Sigmoid colon (tissue), 6 donors: ENCODE measurements at regions not wholly inside any gene's neighbourhood (a gene's known extent, or its start where the extent isn't known, plus 50 kb on each side); places are given as distances from the start of the nearest gene placed in this dataset.
"Not testable (repeated sequence)": the region's sequence is repeated elsewhere in the genome, so short reads cannot be mapped to it uniquely, and the experiment has no call there.

ENCODE experiments used
- DNase-seq: peaks from one replicate; pipeline ENCODE4 v3.0.0-alpha.2; 2019
- H3K27ac ChIP-seq, 4 donors: fragments of 200-600 bp; sonication (generic); one replicate each; pipeline ENCODE4 v1.5.1; 2016 to 2019; ENCODE audit warnings: mild to moderate bottlenecking in 1 of 4
- H3K27me3 ChIP-seq, 3 donors: fragments of 200-600 bp; sonication (generic); one replicate each; pipeline ENCODE4 v1.5.1; 2019; ENCODE audit warnings: mild to moderate bottlenecking in 1 of 3
- H3K36me3 ChIP-seq, 4 donors: fragments of 200-600 bp; sonication (generic); one replicate each; pipeline ENCODE4 v1.5.1; 2016 to 2019
- H3K4me1 ChIP-seq, 4 donors: fragments of 200-600 bp; sonication (generic); one replicate each; pipeline ENCODE4 v1.5.1; 2017 to 2019
- H3K4me3 ChIP-seq, 4 donors: fragments of 200-600 bp; sonication (generic); one replicate each; pipeline ENCODE4 v1.5.1; 2017 to 2019; ENCODE audit warnings: mild to moderate bottlenecking in 2 of 4, moderate library complexity in 1 of 4
- H3K9me3 ChIP-seq, 4 donors: fragments of 200-600 bp in 3 of 4; sonication (generic) in 3 of 4; one replicate each; pipeline versions ENCODE4 v1.5.1 to v1.6.1; 2013 to 2019
- EP300 ChIP-seq, 4 donors: sonication (generic); formaldehyde crosslinking; IDR thresholded peaks; one replicate each; pipeline ENCODE4 v1.6.1; 2017; ENCODE audit warnings: antibody characterized with exemption in 4 of 4
- POLR2A ChIP-seq, 2 donors: fragments of 450-650 bp; IDR thresholded peaks; one replicate each; pipeline ENCODE4 v1.6.1; 2016; ENCODE audit warnings: antibody characterized with exemption in 2 of 2, mild to moderate bottlenecking in 2 of 2, moderate library complexity in 2 of 2
- POLR2AphosphoS5 ChIP-seq, 4 donors: sonication (generic); formaldehyde crosslinking; IDR thresholded peaks; one replicate each; pipeline ENCODE4 v1.6.1; 2017; ENCODE audit warnings: antibody characterized with exemption in 4 of 4
- WGBS, 2 donors: extraction: QIAGEN DNeasy Blood & Tissue Kit; methylation state at CpG; one replicate each; pipeline ENCODE4 v1.1.7; 2013; 5-methylcytosine and 5-hydroxymethylcytosine counted together
- intact Hi-C: fragments of 100-400 bp; cut with DNase I; formaldehyde crosslinking; loops from one replicate; pipeline ENCODE4 v1.15.1; 2023
- TF ChIP-seq, protein P1 (sequence below), 4 experiments: fragments of 450-650 bp in 3 of 4; fragments of 200-600 bp in 1 of 4; IDR thresholded peaks; one replicate each; pipeline ENCODE4 v1.5.1; 2016 to 2019; ENCODE audit warnings: antibody characterized with exemption in 4 of 4, mild to moderate bottlenecking in 3 of 4, moderate library complexity in 2 of 4
- donor health status: healthy with polysubstance abuse.
- donor health status: healthy.

DNA sequence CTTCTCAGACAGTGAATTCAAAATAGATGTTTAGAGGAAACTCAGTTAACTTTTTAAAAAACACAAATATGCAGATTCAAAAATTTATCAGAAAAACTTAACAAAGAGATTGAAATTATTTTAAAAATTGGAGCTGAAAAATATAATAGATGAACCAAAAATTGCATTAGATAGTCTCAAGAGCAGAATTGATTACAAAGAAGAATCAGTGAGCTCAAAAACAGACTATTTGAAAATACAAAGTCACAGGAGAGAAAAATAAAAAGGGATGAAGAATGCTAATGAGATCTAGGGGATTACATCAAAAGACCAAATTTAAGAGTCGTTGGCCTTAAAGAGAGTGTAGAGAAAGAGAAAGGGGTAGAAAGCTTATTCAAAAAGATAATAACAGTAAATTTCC is 700.5 kb downstream of the COL12A1 start:
- TF ChIP-seq POLR2AphosphoS5 (IDR thresholded peaks at IDR 0.05) (no peak), POLR2A (IDR thresholded peaks at IDR 0.05) (no peak), EP300 (IDR thresholded peaks at IDR 0.05) (no peak)
- TF ChIP-seq, protein P1, sequence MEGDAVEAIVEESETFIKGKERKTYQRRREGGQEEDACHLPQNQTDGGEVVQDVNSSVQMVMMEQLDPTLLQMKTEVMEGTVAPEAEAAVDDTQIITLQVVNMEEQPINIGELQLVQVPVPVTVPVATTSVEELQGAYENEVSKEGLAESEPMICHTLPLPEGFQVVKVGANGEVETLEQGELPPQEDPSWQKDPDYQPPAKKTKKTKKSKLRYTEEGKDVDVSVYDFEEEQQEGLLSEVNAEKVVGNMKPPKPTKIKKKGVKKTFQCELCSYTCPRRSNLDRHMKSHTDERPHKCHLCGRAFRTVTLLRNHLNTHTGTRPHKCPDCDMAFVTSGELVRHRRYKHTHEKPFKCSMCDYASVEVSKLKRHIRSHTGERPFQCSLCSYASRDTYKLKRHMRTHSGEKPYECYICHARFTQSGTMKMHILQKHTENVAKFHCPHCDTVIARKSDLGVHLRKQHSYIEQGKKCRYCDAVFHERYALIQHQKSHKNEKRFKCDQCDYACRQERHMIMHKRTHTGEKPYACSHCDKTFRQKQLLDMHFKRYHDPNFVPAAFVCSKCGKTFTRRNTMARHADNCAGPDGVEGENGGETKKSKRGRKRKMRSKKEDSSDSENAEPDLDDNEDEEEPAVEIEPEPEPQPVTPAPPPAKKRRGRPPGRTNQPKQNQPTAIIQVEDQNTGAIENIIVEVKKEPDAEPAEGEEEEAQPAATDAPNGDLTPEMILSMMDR (IDR thresholded peaks at IDR 0.05), result no peak
- no peaks in the 10 kb centered on the region for H3K36me3 ChIP-seq
- H3K27me3 ChIP-seq, result no peaks in the 10 kb centered on the region
- WGBS, 2 donors, result 67 to 84% methylated on average over 1 of the region's 1 CpG
- intact Hi-C loops, result no loop called here
- peaks cover 0 to 3% (median 1%) of the 10 kb centered on the region in 4 donors for H3K9me3 ChIP-seq
- no peak for DNase-seq
- no peaks in the 10 kb centered on the region for H3K4me1 ChIP-seq
- H3K27ac ChIP-seq, result no peak overlapping the region
- no peak overlapping the region for H3K4me3 ChIP-seq

DNA sequence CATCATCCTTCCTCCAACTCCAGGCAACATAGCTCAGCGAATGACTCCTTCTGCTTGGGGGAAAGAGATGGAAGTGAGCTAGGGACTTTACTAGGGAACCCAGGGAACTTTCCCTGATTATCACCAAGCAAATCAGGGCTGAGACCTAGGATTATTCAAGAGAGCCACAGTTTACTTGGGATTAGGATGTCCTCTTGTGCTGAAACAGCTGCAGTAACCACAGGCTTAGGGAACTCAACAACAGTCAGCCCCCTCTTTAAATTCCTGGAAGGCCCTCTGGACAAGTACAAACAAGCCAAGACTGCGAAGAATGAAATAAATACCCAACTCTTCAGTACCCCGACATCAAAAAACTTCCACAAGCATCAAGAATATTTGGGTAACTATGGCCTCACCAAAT is 700.9 kb downstream of the COL12A1 start:
- no peak for DNase-seq
- H3K4me3 ChIP-seq, result no peak overlapping the region
- intact Hi-C loops, result no loop called here
- TF ChIP-seq POLR2AphosphoS5 (IDR thresholded peaks at IDR 0.05) (no peak), EP300 (IDR thresholded peaks at IDR 0.05) (no peak), POLR2A (IDR thresholded peaks at IDR 0.05) (no peak)
- TF ChIP-seq, protein P1 (IDR thresholded peaks at IDR 0.05), result no peak
- WGBS, 2 donors, result 89 to 90% methylated on average over 3 of the region's 3 CpGs
- no peaks in the 10 kb centered on the region for H3K36me3 ChIP-seq
- no peaks in the 10 kb centered on the region for H3K27me3 ChIP-seq
- H3K9me3 ChIP-seq, result peaks cover 0 to 3% (median 1%) of the 10 kb centered on the region in 4 donors
- H3K4me1 ChIP-seq, result no peaks in the 10 kb centered on the region
- no peak overlapping the region for H3K27ac ChIP-seq

DNA sequence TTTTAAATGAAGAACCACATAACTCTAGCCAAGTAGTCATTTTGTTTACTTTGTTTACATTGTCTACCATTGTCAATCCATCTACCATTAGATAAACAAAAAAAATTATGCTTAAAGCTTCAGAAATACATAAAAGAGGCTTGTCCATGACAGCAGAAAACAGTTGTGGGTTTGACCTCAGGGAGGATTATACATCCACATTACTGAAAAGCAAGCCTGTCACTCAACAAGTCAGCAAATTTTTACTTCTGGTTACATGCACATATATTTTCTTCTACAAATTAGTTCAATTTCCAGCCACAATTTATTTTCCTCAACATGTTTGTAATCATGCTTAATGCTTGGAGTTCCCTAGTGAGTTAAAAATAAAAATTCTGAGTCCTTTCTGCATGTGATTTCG is 713.3 kb downstream of the COL12A1 start:
- H3K36me3 ChIP-seq, result no peaks in the 10 kb centered on the region
- no peak overlapping the region for H3K27ac ChIP-seq
- no peak overlapping the region for H3K4me3 ChIP-seq
- no peak for DNase-seq
- no peaks in the 10 kb centered on the region for H3K4me1 ChIP-seq
- no peak for TF ChIP-seq EP300 (IDR thresholded peaks at IDR 0.05)
- TF ChIP-seq POLR2AphosphoS5 (IDR thresholded peaks at IDR 0.05), result no peak
- TF ChIP-seq, protein P1 (IDR thresholded peaks at IDR 0.05), result no peak
- TF ChIP-seq POLR2A (IDR thresholded peaks at IDR 0.05), result no peak
- WGBS, 2 donors, result 56 to 61% methylated on average over 1 of the region's 1 CpG
- H3K27me3 ChIP-seq, result no peaks in the 10 kb centered on the region
- intact Hi-C loops, result no loop called here
- no peaks in the 10 kb centered on the region for H3K9me3 ChIP-seq

DNA sequence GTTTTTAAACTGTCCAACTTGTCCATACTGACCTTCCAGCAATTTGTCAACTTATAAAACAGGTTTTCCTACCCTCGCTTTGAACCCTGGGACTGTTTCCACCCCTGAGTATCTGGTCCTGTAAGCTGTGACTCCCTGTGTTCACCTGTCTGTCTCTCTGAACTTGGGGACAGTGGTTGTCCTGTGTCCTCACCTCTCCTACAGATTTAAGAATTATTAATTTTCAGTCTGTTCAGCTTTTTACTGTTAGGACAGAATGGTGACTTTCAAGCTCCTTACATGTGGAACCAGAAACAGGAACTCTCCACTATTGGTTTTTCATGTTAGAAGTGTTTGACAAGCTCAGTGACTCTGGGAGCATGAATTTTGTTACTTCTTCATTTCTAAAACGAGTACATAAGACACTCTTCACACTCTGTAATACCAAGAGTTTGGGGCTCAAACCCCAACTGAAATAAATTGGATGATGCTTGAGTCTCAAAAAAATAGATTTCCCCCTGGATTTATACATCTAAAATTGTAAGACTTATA is 713.9 kb downstream of the COL12A1 start:
- 32 to 46% methylated on average over 2 of the region's 2 CpGs for WGBS, 2 donors
- Histone ChIP-seq H3K36me3 (no peaks in the 10 kb centered on the region), H3K4me3 (no peak overlapping the region), H3K27ac (no peak overlapping the region), H3K9me3 (no peaks in the 10 kb centered on the region), H3K27me3 (no peaks in the 10 kb centered on the region), H3K4me1 (no peaks in the 10 kb centered on the region)
- TF ChIP-seq POLR2AphosphoS5 (IDR thresholded peaks at IDR 0.05), result no peak
- TF ChIP-seq POLR2A (IDR thresholded peaks at IDR 0.05), result no peak
- TF ChIP-seq, protein P1 (IDR thresholded peaks at IDR 0.05), result no peak
- TF ChIP-seq EP300 (IDR thresholded peaks at IDR 0.05), result no peak
- no peak for DNase-seq
- intact Hi-C loops, result no loop called here

DNA sequence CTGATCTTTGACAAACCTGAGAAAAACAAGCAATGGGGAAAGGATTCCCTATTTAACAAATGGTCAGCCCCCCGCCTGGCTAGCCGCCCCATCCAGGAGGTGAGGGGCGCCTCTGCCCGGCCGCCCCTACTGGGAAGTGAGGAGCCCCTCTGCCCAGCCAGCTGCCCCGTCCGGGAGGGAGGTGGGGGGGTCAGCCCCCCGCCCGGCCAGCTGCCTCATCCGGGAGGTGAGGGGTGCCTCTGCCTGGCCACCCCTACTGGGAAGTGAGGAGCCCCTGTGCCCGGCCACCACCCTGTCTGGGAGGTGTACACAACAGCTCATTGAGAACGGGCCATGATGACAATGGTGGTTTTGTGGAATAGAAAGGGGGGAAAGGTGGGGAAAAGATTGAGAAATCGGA is 717.1 kb downstream of the COL12A1 start:
- H3K27ac ChIP-seq, H3K9me3 ChIP-seq, intact Hi-C loops, H3K4me3 ChIP-seq, H3K27me3 ChIP-seq, H3K4me1 ChIP-seq, H3K36me3 ChIP-seq: not testable (repeated sequence)
- peak; percentile 52 for DNase-seq
- 92 to 96% methylated on average over 13 of the region's 13 CpGs for WGBS, 2 donors
